D341Med (cell line): ENCODE measurements at regions not wholly inside any gene's neighbourhood (a gene's known extent, or its start where the extent isn't known, plus 50 kb on each side); places are given as distances from the start of the nearest gene placed in this dataset.

Experiments used
- DNase-seq: peaks from one replicate; pipeline ENCODE4 v3.0.0; 2012; ENCODE audit warnings: low spot score

GRCh38 chr3:176554791-176555654, 642.3 kb downstream of the TBL1XR1 start:
- DNase-seq, result no peak

GRCh38 chr3:176554264-176554663, 643.0 kb downstream of the TBL1XR1 start:
- DNase-seq, result no peak

DNA sequence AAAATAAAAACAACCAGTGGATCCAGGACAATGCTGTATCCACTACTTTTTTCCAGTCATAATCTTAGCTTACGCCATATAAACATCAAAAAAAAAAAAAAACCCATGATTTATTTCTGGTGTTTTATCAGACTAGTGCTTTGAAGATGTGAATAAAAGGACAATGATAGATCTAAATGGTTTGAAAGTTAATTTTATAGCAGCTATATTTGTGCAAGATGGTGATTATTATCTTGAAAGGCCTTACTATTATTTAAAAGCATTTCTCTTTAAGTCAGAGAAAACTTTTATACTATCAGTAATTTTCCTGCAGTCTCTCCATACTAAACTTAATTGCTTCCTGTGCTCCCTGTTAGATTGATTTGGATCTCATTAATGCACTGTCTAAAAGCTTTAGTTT, 670.3 kb downstream of the TBL1XR1 start:
- DNase-seq, result no peak

GRCh38 chr3:176526225-176526624, 671.1 kb downstream of the TBL1XR1 start:
- no peak for DNase-seq

DNA sequence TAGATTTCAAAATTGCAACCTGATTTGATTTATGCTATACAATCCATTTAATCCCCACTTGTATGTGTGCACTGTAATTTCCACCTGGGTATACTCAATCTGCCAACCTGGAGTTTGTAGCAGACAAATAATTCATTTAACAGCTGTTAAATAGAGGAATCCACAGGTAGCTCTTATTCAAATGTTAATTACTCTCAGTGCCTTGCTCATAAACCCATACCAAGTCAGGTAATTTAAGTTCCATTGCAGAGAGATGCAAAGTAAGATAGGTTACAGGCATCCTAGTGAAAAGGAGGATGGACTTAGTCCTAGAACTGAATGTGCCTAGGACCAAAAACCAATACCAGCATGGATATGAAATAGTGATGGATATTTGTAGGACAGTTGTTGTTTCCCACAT, 674.2 kb downstream of the TBL1XR1 start:
- no peak for DNase-seq

GRCh38 chr3:176522436-176522835, 674.8 kb downstream of the TBL1XR1 start:
- DNase-seq, result no peak

- no peak for DNase-seq
Observed at GRCh38 chr3:176521531-176522175, 675.6 kb downstream of the TBL1XR1 start.

DNA sequence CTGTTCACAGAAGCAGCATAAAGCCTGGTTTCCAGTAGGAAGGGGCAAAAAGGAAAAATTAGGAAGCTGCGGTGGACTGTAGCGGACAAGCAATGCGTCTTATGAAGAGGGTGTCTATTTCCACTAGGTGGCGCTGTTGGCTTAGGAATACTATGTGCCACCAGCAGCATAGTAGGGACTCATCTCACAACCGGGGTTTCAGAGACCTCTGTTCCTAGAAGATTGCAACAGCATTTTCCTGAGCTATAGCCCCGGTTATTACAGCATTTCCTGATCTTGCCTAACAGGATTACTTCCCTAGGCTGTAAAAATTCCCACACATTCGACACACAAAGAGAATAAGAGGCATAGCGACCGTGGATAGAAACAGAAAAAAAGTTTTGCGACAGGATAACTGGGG, 683.0 kb downstream of the TBL1XR1 start:
- peak; percentile 34 for DNase-seq

DNA sequence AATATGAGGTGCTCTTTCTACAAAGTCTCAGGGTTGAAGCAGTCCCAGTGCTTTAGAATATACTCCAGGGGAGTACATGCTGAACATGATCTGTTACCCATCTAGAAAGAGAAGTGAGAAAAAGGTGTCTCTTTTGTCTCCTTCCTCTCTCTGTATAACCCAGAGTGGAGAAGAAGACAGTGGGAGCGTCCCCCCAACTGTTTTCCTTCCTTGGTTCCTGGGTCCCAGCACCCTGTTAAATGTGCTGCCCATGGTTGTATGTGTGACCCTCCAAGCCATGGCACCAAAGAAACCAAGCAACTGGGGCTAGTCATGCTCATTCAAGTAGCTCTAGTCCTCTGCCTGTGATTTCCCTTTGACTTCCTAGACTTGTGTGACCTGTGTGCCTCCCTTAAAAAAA, 683.7 kb downstream of the TBL1XR1 start:
- DNase-seq, result no peak

- DNase-seq, result no peak
Observed at GRCh38 chr3:176512037-176512436, 685.2 kb downstream of the TBL1XR1 start.

GRCh38 chr3:176510097-176510496, 687.2 kb downstream of the TBL1XR1 start:
- no peak for DNase-seq

- no peak for DNase-seq
Observed at GRCh38 chr3:176505878-176506621, 691.2 kb downstream of the TBL1XR1 start.

- DNase-seq, result no peak
Observed at GRCh38 chr3:176491084-176491483, 706.2 kb downstream of the TBL1XR1 start.

GRCh38 chr3:176490357-176490756, 706.9 kb downstream of the TBL1XR1 start:
- DNase-seq, result no peak

GRCh38 chr3:176479248-176479647, 718.0 kb downstream of the TBL1XR1 start:
- no peak for DNase-seq

DNA sequence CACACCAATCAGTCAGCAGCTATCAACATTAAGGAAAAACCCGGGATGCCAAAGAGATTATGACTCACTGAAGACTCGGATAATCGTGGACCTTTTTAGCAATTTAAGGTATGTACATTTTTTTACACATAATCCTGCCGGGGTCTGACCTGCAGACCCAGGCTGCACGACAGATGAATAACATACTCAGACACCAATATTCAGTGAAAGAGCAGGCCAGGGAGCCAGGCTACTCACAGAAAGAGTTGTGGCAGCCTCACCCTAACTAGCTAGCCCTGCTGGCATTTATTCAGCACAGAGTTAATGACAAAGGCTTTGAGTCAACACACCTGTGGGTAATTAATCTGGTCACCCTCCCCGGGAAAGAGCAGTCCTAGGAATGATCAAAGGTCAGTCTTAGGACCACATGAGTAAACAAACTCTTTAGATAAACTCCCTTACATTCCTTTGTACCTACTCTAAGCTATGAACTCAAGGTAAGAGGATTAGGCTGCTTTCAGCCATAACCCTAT, 727.5 kb downstream of the TBL1XR1 start:
- DNase-seq, result no peak

DNA sequence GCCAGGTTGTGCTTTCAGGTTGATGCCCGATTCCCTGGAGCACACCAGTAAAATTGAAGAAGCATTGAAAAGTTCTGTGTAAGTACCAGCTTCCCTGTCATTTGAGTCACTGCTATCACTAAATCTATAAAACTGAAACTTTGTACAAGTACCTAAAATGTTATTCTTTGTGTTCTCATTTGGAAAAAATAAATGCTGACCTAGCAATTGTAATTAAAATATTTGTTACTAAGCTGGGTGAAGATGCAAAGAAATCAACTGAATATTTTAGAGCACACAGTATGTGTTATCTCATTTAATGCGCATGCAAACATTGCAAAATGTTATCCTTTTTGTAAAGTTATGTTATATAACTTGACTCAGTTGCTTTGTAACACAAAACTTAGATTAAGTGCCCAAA, 733.7 kb downstream of the TBL1XR1 start:
- DNase-seq, result no peak

- DNase-seq, result no peak
Observed at GRCh38 chr3:176447369-176447768, 749.9 kb downstream of the TBL1XR1 start.

DNA sequence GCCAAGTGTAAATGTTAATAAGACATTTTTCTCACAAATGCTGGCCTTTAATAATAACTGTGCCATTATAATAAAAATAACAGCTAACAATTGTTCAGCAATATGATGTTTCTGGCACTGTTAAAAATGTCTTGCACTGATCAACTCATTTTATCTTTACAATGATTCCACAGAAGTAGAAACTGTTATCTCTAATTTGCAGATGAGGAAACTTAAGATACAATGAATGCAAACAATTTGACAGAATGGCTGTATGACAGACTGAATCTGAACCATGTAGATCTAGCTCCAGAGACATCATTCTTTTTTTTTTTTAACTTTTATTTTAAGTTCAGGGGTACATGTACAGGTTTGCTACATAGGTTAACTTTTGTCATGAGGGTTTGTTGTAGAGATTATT, 755.0 kb downstream of the TBL1XR1 start:
- DNase-seq, result no peak

GRCh38 chr3:176439729-176440128, 757.6 kb downstream of the TBL1XR1 start:
- DNase-seq, result no peak

DNA sequence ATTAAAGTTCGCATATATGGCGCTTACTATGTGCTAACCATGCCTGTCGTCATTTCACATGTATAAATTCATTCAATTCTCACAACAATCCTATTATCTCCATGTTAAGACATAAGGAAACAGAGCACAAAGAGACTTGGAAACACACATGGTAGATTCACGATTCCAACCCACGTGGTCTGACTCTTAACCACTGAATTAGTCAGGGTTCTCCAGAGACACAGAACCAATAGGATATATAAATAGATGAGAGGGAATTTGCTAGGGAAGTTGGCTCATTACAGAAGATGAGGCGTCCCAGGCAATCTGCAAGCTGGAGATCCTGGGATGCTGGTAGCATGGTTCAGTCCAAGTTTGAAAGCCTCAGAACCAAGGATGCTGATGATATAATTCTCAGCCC, 765.3 kb downstream of the TBL1XR1 start:
- no peak for DNase-seq

DNA sequence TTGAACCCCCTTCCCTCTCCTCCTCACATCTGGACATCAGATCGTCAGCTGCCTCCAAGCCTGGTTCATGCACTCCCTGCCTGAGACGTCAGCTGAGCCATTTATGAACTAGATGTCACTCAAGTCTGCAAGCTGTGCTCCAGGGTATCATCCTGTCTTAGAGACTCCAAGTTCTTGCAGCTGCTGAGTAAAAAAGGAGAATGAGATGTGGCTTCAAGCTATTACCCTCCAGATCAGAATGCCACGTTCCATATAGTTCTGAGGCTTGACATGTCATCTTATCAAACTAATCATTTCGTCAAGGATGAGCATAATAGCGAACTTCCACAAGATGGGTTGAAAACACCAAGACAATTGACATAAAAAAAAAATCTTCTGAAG, 766.3 kb downstream of the TBL1XR1 start:
- no peak for DNase-seq
